GM19467 (cell line): ENCODE measurements at regions not wholly inside any gene's neighbourhood (a gene's known extent, or its start where the extent isn't known, plus 50 kb on each side); places are given as distances from the start of the nearest gene placed in this dataset.

Experiments
- ATAC-seq: cut with Tn5 transposase; IDR thresholded peaks from one replicate; pipeline ENCODE4 v1.9.1; 2021; ENCODE audit warnings: mild to moderate bottlenecking, moderate library complexity; ENCODE audit not compliant: unreplicated experiment

DNA sequence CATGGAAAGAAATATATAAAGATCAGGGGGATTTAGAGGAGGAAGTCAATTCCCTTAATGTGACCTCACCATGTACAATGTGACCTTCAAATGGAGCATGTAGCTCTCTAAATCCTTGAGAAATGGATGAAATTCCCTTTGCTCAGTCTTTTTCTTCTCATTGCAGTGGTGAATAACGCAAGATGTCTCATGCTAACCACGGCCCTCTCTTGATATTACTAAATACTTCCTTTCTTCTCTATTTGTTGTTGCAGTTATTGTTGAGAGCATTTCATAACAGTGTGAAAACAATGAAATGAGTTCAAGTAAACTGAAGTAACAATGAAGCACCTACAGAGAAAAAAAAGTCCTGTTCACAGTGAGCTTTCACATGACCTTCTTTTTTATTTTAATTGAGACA lies 55.6 kb downstream of the ZNF281 start:
- ATAC-seq = no peak

DNA sequence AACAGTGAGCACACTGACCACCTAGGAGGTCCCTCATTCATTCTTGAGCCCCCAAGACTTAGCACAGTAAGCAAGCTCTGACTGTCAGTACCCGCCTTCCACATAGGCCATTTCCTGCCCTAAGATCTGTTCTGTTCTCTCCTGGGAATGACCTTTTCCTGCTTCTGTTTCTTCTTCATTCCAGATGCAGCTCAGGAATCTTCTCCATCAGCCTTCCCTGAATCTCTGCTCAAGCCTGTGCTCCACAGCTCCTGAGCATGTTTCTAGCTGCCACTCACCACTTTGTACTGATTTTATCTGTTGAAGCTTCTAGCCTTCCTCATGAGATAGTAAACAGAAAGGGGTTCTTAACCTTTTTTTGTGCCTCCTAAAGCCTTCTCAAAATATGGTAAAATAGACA lies 56.6 kb downstream of the ZNF281 start:
- no peak for ATAC-seq

DNA sequence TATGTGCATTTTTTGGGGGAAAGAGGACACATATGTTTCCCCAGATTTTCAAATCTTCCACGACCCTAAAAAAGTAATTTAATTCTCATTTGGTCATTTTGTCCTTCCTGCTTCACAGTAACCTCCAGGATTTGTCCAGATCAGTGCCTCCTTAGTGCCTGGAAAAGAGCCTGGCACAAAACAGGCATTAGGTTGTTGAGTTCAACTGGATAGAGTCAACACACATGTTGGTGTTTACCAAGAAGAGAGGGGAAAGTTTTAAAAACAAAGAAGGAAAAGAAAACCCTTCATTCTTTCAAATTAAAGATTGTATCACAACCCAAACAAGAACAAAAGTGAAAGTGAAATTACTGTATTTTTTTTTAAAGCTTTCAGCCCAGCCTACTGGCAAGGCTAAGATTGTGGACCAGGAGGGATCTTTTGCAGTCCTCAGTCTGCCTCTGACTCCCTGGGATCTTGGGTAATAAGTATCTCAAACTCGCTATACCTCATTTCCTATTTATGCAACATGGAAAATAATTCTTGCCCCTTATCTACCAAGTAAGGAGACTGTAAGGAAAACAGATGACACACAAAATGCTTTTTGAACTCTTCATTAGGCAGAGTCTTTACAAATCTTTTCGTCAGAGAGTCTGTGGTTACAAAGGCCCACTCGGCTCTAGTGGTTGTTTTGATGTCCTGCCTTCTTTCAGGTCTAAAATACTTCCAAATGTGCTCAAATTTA lies 57.8 kb downstream of the ZNF281 start:
- ATAC-seq = peak; percentile 55

DNA sequence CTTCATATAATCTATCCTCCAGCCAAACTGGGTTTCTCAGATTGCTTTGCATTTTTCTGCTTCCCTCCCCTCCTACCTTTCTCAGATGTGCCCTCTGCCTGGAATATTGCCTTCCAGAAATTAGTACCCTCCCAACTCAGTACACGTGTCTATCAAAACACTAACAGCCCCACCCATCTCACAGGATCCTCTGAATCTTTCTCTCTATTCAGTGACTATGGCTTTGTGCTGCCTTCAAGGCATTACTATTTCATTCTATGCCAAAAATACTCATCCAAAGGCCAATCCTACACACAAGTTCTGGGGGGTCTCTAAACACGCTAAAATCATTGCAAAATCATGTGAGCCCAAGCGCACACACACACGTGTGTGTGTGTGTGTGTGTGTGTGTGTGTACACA lies 58.4 kb downstream of the ZNF281 start:
- ATAC-seq = no peak

DNA sequence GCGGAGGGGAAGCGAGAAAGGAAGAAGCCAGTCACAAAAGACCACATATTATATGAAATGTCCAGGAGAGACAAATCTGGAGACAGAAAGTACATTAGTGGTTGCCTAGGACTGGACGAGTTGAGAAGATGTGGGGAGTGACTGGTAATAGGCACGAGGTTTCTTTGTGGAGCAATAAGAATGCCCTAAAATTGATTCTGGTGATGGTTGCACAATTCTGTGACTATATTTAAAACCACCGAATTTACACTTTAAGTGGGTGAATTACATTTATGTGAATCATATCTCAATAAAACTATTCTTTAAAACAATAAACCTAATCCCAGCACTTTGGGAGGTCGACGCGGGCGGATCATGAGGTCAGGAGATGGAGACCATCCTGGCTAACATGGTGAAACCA lies 63.1 kb downstream of the ZNF281 start:
- ATAC-seq = no peak

DNA sequence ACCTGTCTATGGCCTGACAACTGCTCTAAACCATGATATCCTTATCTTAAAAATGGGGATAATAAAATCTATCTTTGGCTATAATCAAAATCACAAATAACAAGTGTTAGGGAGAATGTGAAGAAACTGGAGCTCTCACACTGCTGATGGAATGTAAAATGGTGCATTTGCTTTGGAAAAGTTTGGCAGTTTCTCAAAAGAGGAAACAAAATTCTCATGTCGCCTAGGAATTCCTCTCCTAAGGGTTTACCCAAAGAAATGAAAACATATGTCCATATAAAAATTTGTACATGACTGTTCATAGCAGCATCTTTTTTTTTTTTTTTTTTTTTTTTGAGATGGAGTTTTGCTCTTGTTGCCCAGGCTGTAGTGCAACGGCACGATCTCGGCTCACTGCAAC lies 64.3 kb downstream of the ZNF281 start:
- ATAC-seq = no peak

DNA sequence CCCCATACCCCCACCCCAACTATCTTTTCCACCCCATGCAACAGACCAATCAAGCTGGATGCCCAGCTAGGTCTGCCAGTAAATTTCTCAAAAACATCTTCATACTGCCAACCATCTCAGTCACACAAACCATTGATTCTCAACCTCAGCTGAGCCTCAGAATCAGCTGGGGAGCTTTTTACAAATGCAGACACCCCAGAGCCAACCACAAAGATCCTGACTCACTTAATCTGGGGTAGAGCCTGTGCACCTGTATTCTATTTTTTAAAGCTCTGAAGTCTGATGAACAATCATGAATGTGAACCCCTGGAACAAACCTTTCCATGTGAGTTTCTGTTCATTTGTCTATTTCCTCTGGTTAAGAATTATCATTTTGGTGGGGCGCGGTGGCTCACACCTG lies 66.0 kb downstream of the ZNF281 start:
- ATAC-seq = no peak

DNA sequence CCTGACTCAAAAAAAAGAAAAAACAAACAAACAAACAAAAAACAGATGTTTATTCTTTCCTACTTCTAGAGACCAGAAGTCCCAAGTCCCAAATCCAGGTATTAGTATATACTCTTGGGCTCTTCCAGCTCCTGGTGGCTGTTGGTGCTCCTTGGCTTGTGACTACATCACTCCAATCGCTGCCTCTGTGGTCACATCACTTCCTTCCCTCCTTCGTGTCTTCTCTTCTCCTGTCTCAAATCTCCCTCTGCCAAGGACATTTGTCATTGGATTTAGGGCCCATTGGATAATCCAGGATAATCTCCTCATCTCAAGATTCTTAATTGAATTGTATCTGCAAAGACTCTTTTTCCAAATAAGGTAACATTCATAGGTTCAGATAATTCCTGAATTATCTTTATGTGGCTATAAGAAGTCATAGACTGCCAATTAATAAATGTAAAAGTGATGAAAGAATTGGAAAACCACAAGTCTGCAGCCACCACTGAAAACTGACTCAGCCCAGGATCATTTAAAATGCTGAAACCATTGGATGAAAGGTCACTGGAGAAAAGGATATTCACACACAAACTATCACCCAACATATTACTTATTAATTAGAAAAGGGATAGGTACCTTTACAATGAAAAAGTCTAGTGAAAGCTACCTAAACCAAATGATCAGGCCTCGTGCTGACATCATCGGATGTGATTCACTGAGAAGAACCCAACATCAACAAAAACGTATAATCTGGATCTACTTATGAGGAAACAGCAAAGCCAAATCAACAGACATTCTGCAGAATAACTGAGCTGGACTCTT lies 67.1 kb downstream of the ZNF281 start:
- ATAC-seq = no peak

DNA sequence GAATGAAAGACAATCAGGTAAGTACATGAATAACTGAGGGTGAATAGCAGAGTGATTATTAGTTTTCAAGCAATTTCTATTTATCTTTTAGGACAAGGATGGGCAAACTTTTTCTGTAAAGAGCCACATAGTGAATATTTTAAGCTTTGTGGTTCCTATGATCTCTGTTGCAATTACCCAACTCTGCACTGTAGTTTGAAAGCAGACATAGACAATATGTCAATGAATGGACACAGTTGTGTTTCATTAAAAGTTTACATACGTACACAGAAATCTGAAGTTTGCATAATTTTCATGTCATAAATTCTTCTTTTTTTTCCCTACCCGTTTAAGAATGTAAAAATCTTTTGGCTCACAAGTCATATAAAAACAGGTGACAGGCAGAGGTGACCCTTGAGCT lies 71.4 kb downstream of the ZNF281 start:
- ATAC-seq = no peak

DNA sequence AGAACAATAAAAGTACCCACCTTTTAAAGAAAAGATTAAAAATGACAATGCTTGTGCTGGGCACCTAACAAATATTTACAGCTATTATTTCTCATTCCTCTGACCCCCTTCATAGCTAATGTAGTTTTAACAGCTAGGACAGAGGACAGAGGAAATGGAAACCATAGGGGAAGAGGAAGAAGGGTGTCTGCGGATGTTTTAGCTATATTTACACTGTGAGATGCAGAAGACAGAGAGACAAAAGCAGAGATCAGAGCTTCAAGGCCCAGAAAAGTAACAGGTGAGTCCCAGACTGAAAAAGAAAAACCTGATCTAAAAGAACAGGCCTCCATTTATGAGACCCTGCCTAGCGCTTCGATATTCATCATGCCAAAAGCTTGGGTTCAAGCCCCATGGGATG lies 72.0 kb downstream of the ZNF281 start:
- no peak for ATAC-seq

DNA sequence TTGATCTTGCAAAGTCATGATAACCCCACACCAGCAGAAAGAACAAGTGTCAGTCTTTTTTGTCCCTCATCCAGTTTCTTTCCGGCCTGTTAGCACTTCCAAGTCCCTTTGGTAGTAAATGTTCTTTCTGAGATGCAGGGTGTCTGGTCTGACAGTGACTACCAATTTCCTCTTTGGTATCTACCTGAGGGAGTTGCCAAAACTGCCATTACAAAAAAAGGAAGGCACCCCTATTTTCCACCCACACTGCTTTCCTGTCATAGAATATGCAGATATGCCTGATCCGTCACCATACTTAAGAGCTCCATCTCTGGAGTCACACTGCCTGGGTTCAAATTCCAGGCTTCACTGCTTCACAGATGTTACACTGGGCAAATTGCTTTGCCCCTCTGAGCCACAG lies 72.4 kb downstream of the ZNF281 start:
- no peak for ATAC-seq

DNA sequence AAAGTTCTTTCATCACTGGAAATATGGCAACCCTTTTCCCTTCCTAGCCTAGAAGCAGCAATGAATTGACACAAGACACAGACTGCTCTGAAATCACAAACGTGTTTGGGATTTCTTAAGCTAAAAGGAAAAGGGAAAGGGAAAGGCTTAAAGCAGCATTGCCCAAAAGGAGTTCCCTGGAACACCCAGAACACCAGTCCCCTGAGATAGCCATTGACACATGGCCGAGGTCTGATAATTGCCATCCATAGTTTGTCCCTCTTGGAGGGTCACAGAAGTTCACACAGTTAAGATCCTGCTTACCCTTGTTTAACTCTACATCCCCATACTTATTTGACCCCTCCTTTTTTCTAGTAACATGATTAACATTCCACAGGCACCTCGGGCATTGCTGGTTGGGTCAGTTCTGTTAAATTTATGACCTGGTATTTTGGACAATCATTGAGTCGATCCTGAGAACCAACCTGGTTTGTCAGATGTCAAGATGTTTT lies 72.9 kb downstream of the ZNF281 start:
- ATAC-seq = no peak

DNA sequence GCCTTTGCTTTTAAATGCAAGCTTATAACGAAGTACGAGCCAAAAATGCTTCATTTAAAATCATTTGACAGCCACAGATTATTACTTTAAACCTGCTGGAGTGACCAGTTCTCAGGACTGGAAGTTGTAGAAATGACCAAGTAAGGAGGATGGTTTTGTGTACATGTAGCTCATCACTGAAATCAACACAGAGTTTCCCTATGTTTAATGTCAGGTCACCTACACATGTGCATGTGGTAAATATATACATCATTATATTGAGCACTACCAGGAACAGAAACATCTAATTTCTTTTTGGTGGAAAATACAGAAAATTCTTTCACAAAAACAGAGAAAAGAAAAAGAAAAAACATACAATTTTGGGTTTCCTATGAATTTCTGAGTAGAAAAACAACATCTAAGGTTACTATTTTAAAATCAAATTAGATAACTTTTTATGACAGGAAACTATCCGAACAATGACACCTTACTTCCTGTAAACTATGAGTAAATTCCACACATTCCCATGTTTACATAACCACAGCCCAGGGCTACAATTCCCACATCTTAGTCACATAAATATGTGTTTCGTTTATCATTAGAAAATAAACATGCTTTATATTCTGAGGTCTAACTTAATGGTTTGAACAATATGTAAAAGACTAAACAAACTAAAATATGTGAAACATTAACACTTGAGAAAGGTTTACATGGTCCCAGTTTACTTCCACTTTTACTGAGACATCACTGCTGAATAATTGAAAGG lies 73.6 kb downstream of the ZNF281 start:
- no peak for ATAC-seq

DNA sequence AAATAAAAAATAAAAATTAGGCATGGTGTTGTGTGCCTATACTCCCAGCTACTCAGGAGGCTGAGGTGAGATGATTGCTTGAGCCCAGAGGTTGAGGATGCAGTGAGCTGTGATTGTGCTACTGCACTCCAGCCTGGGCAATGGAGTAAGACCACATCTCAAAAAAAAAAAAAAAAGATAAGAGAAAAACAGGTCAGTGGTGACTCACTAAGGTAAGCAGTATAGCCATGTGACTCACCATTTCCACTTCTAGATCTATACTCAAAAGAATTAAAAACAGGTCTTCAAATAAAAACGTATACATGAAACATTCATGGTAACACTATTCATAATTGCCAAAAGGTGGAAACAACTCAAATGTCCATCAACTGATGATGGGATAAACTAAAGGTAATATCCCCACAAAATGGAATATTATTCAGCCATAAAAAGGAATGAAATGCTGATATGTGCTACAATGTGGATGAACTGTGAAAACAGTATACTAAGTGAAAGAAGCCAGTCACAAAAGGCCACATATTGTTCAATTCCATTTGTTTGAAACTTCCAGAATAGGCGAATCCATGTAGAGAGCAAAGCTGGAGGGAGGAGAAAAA lies 75.1 kb downstream of the ZNF281 start:
- ATAC-seq = no peak

DNA sequence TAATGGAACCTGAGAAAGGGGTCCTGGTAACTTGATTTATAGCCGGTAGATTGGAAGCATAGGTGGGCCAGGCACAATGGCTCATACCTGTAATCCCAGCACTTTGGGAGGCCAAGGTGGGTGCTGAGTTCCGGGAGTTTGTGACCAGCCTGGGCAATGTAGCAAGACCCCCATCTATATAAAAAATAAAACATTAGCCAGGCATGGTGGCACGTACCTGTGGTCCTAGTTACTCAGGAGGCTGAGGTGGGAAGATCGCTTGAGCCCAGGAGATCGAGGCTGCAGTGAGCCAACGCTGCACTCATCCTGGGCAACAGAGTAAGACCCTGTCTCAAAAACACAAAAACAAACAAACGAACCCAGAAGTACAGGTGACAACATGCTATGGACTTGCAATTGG lies 76.5 kb downstream of the ZNF281 start:
- ATAC-seq = no peak

DNA sequence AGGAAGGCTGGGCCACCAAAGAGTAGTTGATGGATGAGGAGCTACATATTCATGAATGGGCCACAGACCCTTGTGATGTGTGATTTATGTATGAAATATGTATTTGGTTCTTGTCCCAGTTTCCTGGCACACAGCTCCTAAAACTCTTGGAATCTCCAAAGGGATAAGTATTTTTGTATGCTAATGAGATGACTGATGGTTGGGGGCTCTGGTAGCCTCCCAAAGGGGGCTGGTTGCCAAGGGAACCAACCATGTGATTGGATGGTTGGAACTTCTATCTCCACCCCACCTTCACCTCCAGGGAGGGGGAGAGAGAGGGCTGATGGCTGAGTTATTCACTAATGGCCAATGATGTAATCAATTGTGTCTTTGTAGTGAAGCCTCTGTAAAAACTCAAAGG lies 77.1 kb downstream of the ZNF281 start:
- no peak for ATAC-seq

DNA sequence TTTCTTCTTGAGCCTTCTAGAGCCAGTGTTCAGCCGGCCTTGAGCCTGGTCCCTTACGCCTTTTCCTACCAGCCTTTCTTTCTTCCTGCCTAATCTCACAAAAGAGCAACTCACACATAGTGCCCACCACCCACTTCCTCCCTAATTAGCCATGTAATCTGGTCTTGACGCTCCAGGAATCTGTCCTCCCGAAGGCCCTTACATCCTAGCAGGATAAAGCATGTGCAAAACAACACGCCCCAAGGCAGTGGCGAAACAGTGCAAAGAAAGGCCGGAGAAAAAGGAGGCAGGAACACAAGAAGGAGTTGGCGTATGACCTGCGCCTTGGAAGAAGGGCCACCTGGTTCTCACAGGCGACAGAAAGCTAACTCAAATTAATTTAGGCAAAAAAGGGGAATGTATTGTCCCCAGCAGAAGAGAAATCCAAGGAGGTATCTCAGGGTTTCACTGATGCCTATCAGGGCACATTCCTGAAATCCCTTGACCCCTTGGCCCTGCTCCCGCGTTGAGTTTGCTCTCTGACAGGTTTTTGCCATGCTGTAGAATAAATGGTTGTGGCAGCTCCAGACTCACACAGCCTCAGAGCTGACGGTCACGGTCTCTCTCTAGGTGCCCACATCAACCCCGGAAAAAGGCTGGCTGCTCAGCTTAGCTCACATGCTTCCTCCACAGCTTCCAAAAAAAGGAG lies 79.0 kb downstream of the ZNF281 start:
- no peak for ATAC-seq

DNA sequence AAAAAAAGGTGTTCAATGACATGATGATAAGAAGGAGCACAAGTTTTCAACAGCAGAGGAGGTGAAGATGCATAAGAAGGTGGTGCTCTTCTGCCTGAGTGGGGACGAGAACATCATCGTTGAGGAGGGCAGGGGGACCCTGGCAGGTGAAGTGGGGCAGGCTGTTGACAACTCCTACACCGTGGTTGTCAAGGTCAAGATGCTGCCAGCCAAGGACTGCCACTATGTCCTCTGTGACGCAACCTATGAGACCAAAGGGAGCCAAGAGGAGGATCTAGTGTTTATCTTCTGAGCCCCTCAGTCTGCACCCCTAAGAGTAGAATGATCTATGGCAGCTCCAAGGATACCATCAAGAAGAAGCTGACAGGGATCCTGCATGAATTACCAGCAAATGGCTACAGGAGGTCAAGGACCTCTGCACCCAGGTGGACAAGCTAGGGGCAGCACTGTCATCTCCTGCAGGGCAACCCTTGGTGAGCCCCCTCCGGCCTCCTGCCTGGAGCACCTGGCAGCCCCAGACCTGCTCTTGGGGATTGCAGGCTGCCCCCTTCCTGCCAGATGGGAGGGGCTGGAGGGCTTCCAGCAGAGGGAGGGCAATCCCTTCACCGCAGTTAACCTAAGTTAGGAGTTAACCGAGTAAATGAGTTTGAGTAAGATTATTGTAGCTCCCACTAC lies 80.5 kb downstream of the ZNF281 start:
- no peak for ATAC-seq

DNA sequence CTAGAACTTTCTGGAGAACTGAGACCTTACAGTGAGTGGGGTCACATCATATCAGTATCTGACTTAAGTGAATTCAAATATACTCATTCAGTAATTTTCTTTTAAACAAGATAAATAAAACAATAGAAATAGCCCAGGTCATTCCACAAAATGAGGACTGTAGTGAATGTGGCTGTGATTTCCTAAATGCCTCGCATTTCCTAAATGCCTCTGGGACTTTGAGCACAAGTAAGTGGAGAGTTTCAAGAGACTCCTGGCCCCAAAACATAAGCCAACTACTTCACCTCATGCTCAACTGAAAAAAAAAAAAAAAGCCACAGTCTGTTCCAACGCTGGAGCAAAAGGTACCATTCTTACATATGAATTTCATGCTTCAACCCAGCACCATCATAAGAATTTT lies 81.5 kb downstream of the ZNF281 start:
- no peak for ATAC-seq

DNA sequence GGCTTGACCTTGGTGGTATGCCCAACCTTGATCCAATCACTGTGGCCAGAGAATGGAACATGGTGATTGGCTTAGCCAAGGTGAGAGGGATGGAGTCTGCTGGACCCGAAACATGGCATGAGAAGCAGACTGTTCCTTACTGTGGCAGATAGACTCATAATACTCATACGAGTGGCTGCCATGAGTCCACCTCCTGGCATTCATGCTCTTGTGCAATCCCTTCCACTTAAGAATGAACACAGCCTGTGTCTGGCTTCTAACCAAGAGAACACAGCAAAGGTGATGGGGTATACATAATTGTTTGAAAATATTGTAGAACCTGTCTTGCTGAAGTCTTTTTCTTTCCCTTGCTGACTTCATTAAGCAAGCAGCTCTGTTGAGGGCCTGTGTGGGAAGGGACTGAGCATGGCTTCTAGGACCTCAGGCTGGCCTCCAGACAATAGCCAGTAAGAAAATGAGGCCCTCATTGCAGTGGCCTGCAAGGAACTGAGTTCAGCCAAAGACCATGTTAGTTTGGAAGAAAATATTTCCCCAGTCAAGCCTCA lies 85.9 kb downstream of the ZNF281 start:
- ATAC-seq = no peak
